Muscle of leg (tissue), 3 donors: ENCODE measurements at regions not wholly inside any gene's neighbourhood (a gene's known extent, or its start where the extent isn't known, plus 50 kb on each side); places are given as distances from the start of the nearest gene placed in this dataset.
"Not testable (repeated sequence)": the region's sequence is repeated elsewhere in the genome, so short reads cannot be mapped to it uniquely, and the experiment has no call there.

ENCODE experiments used
- DNase-seq: peaks from one replicate; pipeline ENCODE4 v3.0.0; 2013
- H3K27ac ChIP-seq: one replicate; pipeline ENCODE4 v1.5.1; 2013; ENCODE audit warnings: mild to moderate bottlenecking, low read length, control low read depth
- H3K27me3 ChIP-seq: one replicate; pipeline ENCODE4 v1.6.1; 2013; ENCODE audit warnings: low read length; ENCODE audit not compliant: control insufficient read depth, insufficient read depth
- H3K36me3 ChIP-seq: one replicate; pipeline ENCODE4 v1.6.1; 2013; ENCODE audit warnings: low read length; ENCODE audit not compliant: control insufficient read depth, insufficient read depth
- H3K4me1 ChIP-seq: one replicate; pipeline ENCODE4 v1.6.1; 2013; ENCODE audit warnings: low read length; ENCODE audit not compliant: control insufficient read depth, insufficient read depth
- H3K4me3 ChIP-seq: one replicate; pipeline ENCODE4 v1.5.1; 2013; ENCODE audit warnings: low read length, control low read depth
- H3K9me3 ChIP-seq: replicated peaks from 2 replicates; pipeline ENCODE4 v1.6.1; 2013; ENCODE audit warnings: low read depth, low read length; ENCODE audit not compliant: control insufficient read depth
- WGBS: methylation state at CpG from one replicate; pipeline ENCODE4 v1.1.5; 2013; ENCODE audit warnings: missing lambda C conversion rate; ENCODE audit not compliant: insufficient coverage; 5-methylcytosine and 5-hydroxymethylcytosine counted together

DNA sequence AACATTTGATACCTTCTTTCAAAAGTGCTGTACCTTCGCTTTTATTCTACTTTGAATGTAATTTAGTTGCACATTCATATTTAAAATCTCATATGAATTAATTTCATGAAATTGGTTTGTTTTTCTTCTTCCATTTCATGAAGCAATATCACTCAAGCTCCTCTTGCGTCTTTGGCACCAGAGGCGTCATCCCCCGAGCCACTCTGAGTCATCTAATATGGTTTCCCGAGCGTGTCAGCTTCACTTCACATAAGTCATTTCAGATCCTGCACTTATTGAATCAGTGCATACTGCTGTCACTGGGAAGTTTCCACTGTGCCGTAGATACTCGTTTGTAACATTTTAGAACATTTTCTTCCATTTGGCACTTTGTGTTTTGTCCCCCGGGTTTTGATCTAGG is 105.6 kb downstream of the SLC25A47 start:
- WGBS = 80% methylated on average over 8 of the region's 9 CpGs
- Histone ChIP-seq H3K4me1 (no peaks in the 10 kb centered on the region), H3K4me3 (no peak overlapping the region), H3K27me3 (no peaks in the 10 kb centered on the region), H3K36me3 (no peaks in the 10 kb centered on the region), H3K9me3 (no peaks in the 10 kb centered on the region), H3K27ac (no peak overlapping the region)
- DNase-seq = no peak

GRCh38 chr14:100429537-100429936 is 106.4 kb downstream of the SLC25A47 start:
- WGBS = no CpG with 5 or more reads among the region's 3 CpGs
- H3K27me3 ChIP-seq = no peaks in the 10 kb centered on the region
- no peaks in the 10 kb centered on the region for H3K36me3 ChIP-seq
- no peaks in the 10 kb centered on the region for H3K4me1 ChIP-seq
- no peak for DNase-seq
- H3K9me3 ChIP-seq = no peaks in the 10 kb centered on the region
- H3K4me3 ChIP-seq = no peak overlapping the region
- no peak overlapping the region for H3K27ac ChIP-seq

GRCh38 chr14:100430571-100430970 is 107.4 kb downstream of the SLC25A47 start:
- DNase-seq = no peak
- Histone ChIP-seq H3K4me1 (no peaks in the 10 kb centered on the region), H3K4me3 (no peak overlapping the region), H3K9me3 (no peaks in the 10 kb centered on the region), H3K27ac (no peak overlapping the region), H3K36me3 (no peaks in the 10 kb centered on the region), H3K27me3 (no peaks in the 10 kb centered on the region)
- whole genome bisulfite sequencing = 88% methylated on average over 8 of the region's 11 CpGs

- H3K27me3 ChIP-seq, H3K36me3 ChIP-seq, H3K9me3 ChIP-seq, DNase-seq, H3K4me1 ChIP-seq, H3K4me3 ChIP-seq, H3K27ac ChIP-seq: not testable (repeated sequence)
- WGBS = 92% methylated on average over 2 of the region's 4 CpGs
Measured at GRCh38 chr14:100431461-100431860, 108.3 kb downstream of the SLC25A47 start.

GRCh38 chr14:100432652-100433427 is 109.7 kb downstream of the SLC25A47 start:
- H3K9me3 ChIP-seq = no peaks in the 10 kb centered on the region

DNA sequence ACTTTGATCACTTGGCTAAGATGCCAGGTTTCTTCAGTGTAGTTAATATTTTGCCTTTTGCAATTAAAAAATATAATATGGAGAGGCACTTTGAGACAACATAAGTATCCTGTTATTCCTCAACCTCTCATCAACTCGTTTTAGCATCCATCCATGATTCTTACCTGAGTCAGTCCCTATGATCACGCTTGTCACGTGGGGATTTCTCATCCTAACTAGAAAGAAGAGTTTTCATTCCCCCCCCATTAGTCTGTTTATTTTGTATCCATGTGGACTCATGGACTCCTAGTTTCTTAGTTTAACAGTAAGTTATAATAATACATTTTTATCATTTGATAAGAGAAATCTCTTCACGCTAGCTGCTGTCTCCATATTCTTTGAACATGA is 110.3 kb downstream of the SLC25A47 start:
- peaks cover 3% of the 10 kb centered on the region for H3K4me1 ChIP-seq
- DNase-seq = no peak
- no peak overlapping the region for H3K4me3 ChIP-seq
- no peaks in the 10 kb centered on the region for H3K27me3 ChIP-seq
- no peaks in the 10 kb centered on the region for H3K36me3 ChIP-seq
- no peak overlapping the region for H3K27ac ChIP-seq
- WGBS = 100% methylated on average over 1 of the region's 4 CpGs
- H3K9me3 ChIP-seq = no peaks in the 10 kb centered on the region

More at GRCh38 chr14:100432652-100433427, 109.7 kb downstream of the SLC25A47 start:
- Histone ChIP-seq H3K27me3 (no peaks in the 10 kb centered on the region), H3K4me3 (no peak overlapping the region), H3K4me1 (peaks cover 3% of the 10 kb centered on the region), H3K27ac (no peak overlapping the region), H3K36me3 (no peaks in the 10 kb centered on the region)
- no peak for DNase-seq
- WGBS = 100% methylated on average over 1 of the region's 5 CpGs

DNA sequence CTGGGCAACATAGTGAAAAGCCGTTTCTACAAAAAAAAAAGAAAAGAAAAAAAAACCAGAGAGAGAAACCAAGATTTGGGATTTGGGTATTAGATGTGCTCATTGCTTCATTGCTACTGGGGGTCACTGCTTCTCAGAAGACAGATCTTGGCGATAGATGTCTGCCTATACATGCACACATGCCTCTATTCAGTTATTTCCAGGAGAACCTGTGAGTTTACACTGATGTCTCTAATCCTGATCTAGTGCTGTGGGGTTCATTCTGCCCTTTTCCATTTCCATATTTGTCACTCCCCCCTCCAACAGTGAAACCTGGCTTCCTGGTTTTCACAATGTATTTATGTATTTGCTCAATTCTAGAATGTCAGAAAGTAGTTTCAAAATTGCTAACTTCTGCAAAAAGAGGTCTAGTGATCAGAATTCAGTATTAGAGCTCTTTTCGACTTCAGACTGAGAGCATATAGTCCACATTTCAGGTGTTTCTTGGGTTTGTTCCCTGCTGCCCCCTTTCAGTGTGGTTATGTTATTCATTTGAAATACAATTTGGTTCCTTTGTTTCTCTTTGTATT is 111.0 kb downstream of the SLC25A47 start:
- H3K36me3 ChIP-seq = no peaks in the 10 kb centered on the region
- no peak overlapping the region for H3K27ac ChIP-seq
- no CpG with 5 or more reads among the region's 3 CpGs for WGBS

GRCh38 chr14:100434911-100435438 is 111.8 kb downstream of the SLC25A47 start:
- no peak overlapping the region for H3K27ac ChIP-seq
- no peaks in the 10 kb centered on the region for H3K36me3 ChIP-seq
- H3K4me3 ChIP-seq = no peak overlapping the region
- H3K27me3 ChIP-seq = no peaks in the 10 kb centered on the region
- no peaks in the 10 kb centered on the region for H3K9me3 ChIP-seq
- DNase-seq = no peak
- H3K4me1 ChIP-seq = peaks cover 13% of the 10 kb centered on the region
- 76% methylated on average over 4 of the region's 6 CpGs for WGBS

More for the DNA sequence above, 111.0 kb downstream of the SLC25A47 start:
- H3K27me3 ChIP-seq = no peaks in the 10 kb centered on the region
- no peak overlapping the region for H3K4me3 ChIP-seq
- H3K4me1 ChIP-seq = peaks cover 4% of the 10 kb centered on the region
- no peak for DNase-seq
- no peaks in the 10 kb centered on the region for H3K9me3 ChIP-seq

DNA sequence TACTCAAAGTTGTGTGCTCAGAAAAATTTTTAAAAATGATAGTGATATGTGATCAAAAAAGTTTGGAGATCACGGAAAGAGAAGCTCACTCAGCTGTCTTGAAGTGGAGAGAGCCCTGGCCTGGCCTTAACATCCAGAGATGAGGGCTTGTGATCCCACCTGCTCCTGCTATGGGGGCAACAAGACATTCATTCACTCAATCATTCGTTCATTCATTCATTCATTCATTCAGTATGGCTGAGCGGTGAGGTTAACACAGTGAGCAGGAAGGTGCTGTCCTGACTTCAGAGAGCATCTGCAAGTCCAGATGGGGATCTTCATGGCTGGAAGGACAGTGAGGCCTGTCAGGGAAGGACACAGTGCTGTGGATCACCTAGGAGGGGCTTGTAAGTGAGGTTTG is 112.3 kb downstream of the SLC25A47 start:
- Histone ChIP-seq H3K27ac (no peak overlapping the region), H3K27me3 (no peaks in the 10 kb centered on the region), H3K9me3 (no peaks in the 10 kb centered on the region), H3K36me3 (no peaks in the 10 kb centered on the region), H3K4me1 (peaks cover 17% of the 10 kb centered on the region), H3K4me3 (no peak overlapping the region)
- 100% methylated on average over 1 of the region's 3 CpGs for WGBS
- no peak for DNase-seq

GRCh38 chr14:100436745-100437406 is 113.7 kb downstream of the SLC25A47 start:
- H3K4me1 ChIP-seq = peaks cover 24% of the 10 kb centered on the region
- H3K27me3 ChIP-seq = no peaks in the 10 kb centered on the region
- no peaks in the 10 kb centered on the region for H3K9me3 ChIP-seq
- no peak for DNase-seq
- WGBS = 84% methylated on average over 7 of the region's 7 CpGs
- H3K27ac ChIP-seq = no peak overlapping the region
- no peak overlapping the region for H3K4me3 ChIP-seq
- no peaks in the 10 kb centered on the region for H3K36me3 ChIP-seq
